ENCODE measurements at regions not wholly inside any gene's neighbourhood (a gene's known extent, or its start where the extent isn't known, plus 50 kb on each side); places are given as distances from the start of the nearest gene placed in this dataset.
"Not testable (repeated sequence)": the region's sequence is repeated elsewhere in the genome, so short reads cannot be mapped to it uniquely, and the experiment has no call there.

DNA sequence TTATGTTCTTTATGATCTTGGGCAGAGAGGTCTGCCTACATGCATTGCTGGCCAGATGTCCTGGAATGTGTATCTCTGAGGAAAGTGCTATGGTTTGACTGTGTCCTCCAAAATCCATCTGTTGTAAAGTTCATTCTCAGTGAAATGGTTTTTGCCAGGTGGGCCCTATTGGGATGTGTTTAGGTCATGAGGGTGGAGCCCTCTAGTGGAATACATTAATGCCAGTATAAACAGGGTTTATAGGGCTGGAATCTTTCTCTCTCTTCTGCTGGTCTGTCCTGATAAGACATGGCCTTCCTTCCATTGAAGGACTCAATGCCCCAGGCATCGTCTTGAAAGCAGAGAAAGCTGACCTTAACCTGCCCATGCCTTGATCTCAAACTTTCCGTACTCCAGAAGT is 258.5 kb downstream of the RPIA start:
- DNase-seq = no peak
- no peak overlapping the region for H3K4me3 ChIP-seq
- intact Hi-C loops (cut with DNase I; ENCODE audit: low total_unique reads) = no loop called here
- H3K27ac ChIP-seq = no peak overlapping the region
- H3K36me3 ChIP-seq = no peaks in the 10 kb centered on the region
- TF ChIP-seq, protein P1, sequence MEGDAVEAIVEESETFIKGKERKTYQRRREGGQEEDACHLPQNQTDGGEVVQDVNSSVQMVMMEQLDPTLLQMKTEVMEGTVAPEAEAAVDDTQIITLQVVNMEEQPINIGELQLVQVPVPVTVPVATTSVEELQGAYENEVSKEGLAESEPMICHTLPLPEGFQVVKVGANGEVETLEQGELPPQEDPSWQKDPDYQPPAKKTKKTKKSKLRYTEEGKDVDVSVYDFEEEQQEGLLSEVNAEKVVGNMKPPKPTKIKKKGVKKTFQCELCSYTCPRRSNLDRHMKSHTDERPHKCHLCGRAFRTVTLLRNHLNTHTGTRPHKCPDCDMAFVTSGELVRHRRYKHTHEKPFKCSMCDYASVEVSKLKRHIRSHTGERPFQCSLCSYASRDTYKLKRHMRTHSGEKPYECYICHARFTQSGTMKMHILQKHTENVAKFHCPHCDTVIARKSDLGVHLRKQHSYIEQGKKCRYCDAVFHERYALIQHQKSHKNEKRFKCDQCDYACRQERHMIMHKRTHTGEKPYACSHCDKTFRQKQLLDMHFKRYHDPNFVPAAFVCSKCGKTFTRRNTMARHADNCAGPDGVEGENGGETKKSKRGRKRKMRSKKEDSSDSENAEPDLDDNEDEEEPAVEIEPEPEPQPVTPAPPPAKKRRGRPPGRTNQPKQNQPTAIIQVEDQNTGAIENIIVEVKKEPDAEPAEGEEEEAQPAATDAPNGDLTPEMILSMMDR (IDR thresholded peaks at IDR 0.05) = no peak
- no peak for TF ChIP-seq POLR2A (IDR thresholded peaks at IDR 0.05)
- no peaks in the 10 kb centered on the region for H3K9me3 ChIP-seq
- no peaks in the 10 kb centered on the region for H3K27me3 ChIP-seq
- no peaks in the 10 kb centered on the region for H3K4me1 ChIP-seq

- no peak for DNase-seq
- TF ChIP-seq POLR2A (IDR thresholded peaks at IDR 0.05) = no peak
- TF ChIP-seq, protein P1 (IDR thresholded peaks at IDR 0.05) = no peak
- Histone ChIP-seq H3K4me1 (no peaks in the 10 kb centered on the region), H3K27ac (no peak overlapping the region), H3K36me3 (no peaks in the 10 kb centered on the region), H3K4me3 (no peak overlapping the region), H3K27me3 (no peaks in the 10 kb centered on the region), H3K9me3 (no peaks in the 10 kb centered on the region)
- intact Hi-C loops (cut with DNase I; ENCODE audit: low total_unique reads) = no loop called here
Observed at GRCh38 chr2:88955607-88956006, 264.1 kb downstream of the RPIA start.

- no peak for TF ChIP-seq POLR2A (IDR thresholded peaks at IDR 0.05)
- TF ChIP-seq, protein P1 (IDR thresholded peaks at IDR 0.05) = no peak
- Histone ChIP-seq H3K27ac (no peak overlapping the region), H3K4me1 (no peaks in the 10 kb centered on the region), H3K4me3 (no peak overlapping the region), H3K27me3 (no peaks in the 10 kb centered on the region), H3K36me3 (no peaks in the 10 kb centered on the region), H3K9me3 (no peaks in the 10 kb centered on the region)
- intact Hi-C loops (cut with DNase I; ENCODE audit: low total_unique reads) = no loop called here
- no peak for DNase-seq
Observed at GRCh38 chr2:88959480-88960204, 268.2 kb downstream of the RPIA start.

- H3K4me1 ChIP-seq; intact Hi-C loops (cut with DNase I; ENCODE audit: low total_unique reads); H3K27me3 ChIP-seq; H3K4me3 ChIP-seq; DNase-seq; H3K27ac ChIP-seq; H3K9me3 ChIP-seq; H3K36me3 ChIP-seq: not testable (repeated sequence)
Observed at GRCh38 chr2:88961323-88961722, 269.9 kb downstream of the RPIA start.

- H3K27me3 ChIP-seq = no peaks in the 10 kb centered on the region
- no peaks in the 10 kb centered on the region for H3K36me3 ChIP-seq
- no peaks in the 10 kb centered on the region for H3K4me1 ChIP-seq
- H3K27ac ChIP-seq = no peak overlapping the region
- TF ChIP-seq POLR2A (IDR thresholded peaks at IDR 0.05) = no peak
- TF ChIP-seq, protein P1 (IDR thresholded peaks at IDR 0.05) = no peak
- intact Hi-C loops (cut with DNase I; ENCODE audit: low total_unique reads) = no loop called here
- H3K4me3 ChIP-seq = no peak overlapping the region
- no peaks in the 10 kb centered on the region for H3K9me3 ChIP-seq
- DNase-seq = no peak
Observed at GRCh38 chr2:88967844-88968243, 276.4 kb downstream of the RPIA start.

- H3K4me3 ChIP-seq; H3K27ac ChIP-seq; H3K4me1 ChIP-seq; H3K9me3 ChIP-seq; intact Hi-C loops (cut with DNase I; ENCODE audit: low total_unique reads); H3K27me3 ChIP-seq; DNase-seq; H3K36me3 ChIP-seq: not testable (repeated sequence)
Observed at GRCh38 chr2:88978011-88978410, 286.5 kb downstream of the RPIA start.

DNA sequence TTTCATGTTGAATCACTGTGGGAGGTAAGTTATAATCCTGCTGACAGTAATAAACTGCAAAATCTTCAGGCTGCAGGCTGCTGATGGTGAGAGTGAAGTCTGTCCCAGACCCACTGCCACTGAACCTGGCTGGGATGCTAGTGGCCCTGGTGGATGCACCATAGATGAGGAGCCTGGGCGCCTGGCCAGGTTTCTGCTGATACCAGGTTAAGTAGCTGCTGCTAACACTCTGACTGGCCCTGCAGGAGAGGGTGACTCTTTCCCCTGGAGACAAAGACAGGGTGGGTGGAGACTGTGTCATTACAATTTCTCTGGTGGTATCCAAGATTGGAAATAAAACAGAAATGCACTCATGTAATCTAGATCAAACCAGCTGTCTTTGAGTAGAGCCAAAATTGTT is 287.0 kb downstream of the RPIA start:
- DNase-seq; intact Hi-C loops (cut with DNase I; ENCODE audit: low total_unique reads); H3K9me3 ChIP-seq; H3K27me3 ChIP-seq; H3K36me3 ChIP-seq; H3K27ac ChIP-seq; H3K4me3 ChIP-seq; H3K4me1 ChIP-seq: not testable (repeated sequence)

DNA sequence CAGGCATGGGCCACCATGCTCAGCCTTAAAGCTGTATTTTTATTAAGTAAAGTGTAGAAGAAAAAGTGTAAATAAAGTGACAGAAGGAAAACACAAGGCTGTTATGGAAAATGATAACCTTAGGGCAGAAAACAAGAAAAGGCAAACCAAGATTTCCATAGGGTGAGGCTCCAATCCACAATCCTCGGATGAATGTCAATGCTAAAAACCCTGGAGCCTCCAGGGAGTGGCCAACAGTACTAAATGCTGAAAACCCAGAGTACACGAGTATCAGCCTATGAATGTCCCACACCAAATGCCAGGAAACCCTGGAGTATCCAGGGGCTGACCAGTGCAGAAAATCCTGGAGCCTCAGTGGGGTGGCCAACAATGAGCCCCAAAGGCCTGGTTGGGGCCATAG is 292.6 kb downstream of the RPIA start:
- H3K4me3 ChIP-seq; H3K9me3 ChIP-seq; H3K4me1 ChIP-seq; intact Hi-C loops (cut with DNase I; ENCODE audit: low total_unique reads); H3K27ac ChIP-seq; H3K27me3 ChIP-seq; DNase-seq; H3K36me3 ChIP-seq: not testable (repeated sequence)

DNA sequence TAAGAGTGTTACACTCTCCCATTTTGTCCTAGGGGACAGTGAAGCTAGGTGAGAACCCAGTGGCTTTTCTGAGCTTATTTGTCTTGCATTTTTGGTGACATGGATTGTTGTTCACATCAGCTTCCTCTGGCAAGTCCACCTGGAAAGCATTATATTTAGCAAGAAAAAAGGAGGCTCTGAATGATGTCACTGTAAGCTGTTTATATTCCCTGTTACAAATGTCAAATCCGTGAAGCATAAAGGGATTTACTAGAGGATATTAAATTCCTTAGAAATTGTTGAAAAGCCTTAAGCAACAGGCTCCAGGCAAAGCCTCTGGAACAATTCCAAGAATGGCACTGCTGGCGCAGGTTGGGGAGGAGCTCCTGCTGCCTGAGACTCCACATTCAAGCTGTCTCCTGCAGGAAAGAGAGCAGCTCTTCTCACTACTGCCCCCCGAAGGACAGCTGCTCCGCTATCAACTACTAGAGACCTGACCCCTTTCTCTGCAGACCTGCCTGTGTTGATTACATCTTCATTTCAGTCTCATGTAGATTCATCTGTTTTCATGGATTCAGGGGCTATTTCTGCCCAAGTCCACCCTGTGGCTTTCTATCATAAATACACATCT is 295.4 kb downstream of the RPIA start:
- H3K36me3 ChIP-seq; H3K27ac ChIP-seq; H3K9me3 ChIP-seq; intact Hi-C loops (cut with DNase I; ENCODE audit: low total_unique reads); H3K4me3 ChIP-seq; H3K4me1 ChIP-seq; DNase-seq; H3K27me3 ChIP-seq: not testable (repeated sequence)
